H1 (cell line): ENCODE measurements at regions not wholly inside any gene's neighbourhood (a gene's known extent, or its start where the extent isn't known, plus 50 kb on each side); places are given as distances from the start of the nearest gene placed in this dataset.

Experiments used
- CHD2 ChIP-seq: IDR thresholded peaks from 2 replicates; pipeline ENCODE4 v1.6.1; 2012; ENCODE audit warnings: low read length, improper control_type of control experiment
- CREB1 ChIP-seq: IDR thresholded peaks from 2 replicates; pipeline ENCODE4 v1.6.1; 2012; ENCODE audit warnings: inconsistent platforms
- FOSL1 ChIP-seq: IDR thresholded peaks from 2 replicates; pipeline ENCODE4 v1.6.1; 2011; ENCODE audit warnings: mild to moderate bottlenecking, low read depth, low read length, moderate library complexity; ENCODE audit not compliant: insufficient read depth
- MAFK ChIP-seq: IDR thresholded peaks from 2 replicates; pipeline ENCODE4 v1.6.1; 2012; ENCODE audit warnings: low read depth, mild to moderate bottlenecking, improper control_type of control experiment, low read length
- PHF8 ChIP-seq: fragments of 200-600 bp; sonication (generic); conservative IDR thresholded peaks from 2 replicates; pipeline ENCODE4 v1.7.1; 2012; ENCODE audit warnings: low read depth, mild to moderate bottlenecking, inconsistent platforms, low read length, moderate library complexity
- SIN3A ChIP-seq, 2 experiments: IDR thresholded peaks in 1 of 2; conservative IDR thresholded peaks in 1 of 2; 2 replicates each; pipeline ENCODE4 v1.6.1; 2011 to 2012; ENCODE audit warnings: low read length in 2 of 2, improper control_type of control experiment in 1 of 2, low read depth in 1 of 2, mild to moderate bottlenecking in 1 of 2
- TF ChIP-seq, protein P1 (sequence below): IDR thresholded peaks from 2 replicates; pipeline ENCODE4 v1.6.1; 2012; ENCODE audit warnings: inconsistent platforms

DNA sequence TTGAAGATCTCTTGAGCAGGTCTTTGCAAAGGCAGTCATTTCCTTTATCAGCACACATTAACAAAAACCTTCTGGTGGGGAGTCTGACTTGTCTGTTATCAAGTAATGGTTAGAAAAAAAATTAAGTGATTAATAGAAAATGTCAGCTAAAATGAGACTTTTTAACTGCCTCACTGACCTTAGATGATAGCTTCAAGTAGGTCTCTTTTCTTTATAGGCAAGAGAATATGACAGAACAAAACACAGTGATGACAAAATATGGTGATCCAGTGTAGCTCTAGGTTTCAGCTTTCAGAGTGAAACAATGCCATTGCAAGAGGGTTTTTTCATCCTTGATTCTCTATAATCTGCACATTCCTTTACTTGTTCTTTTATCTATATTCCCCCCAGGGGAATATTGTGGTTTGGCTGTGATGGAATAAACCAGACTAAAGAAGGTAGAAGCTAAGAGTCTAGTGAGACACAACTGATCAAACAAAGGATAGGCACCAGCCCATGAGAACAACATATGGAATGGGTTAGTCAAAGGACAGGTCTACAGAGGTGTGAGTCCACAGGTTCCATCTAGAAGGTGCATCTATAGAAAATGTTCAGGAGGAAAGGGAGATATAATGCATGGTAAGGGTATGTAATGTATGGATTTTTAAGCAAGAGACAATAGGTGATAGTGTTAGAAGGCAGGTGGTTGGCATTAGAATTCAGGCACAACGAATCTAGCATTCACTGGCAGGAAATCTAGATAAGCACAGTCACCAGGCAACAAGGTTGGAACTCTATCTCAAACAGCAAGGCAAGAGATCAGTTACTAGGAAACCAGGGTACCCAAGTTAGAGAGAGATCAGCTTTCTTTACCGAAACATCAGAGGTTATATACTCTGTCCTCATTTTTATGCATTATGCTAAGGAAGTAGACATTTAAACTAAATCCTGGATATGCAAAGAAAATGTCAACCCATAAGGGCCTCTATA lies 228.9 kb upstream of the SMLR1 start (continued):
- TF ChIP-seq, protein P1, sequence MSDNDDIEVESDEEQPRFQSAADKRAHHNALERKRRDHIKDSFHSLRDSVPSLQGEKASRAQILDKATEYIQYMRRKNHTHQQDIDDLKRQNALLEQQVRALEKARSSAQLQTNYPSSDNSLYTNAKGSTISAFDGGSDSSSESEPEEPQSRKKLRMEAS, result no peak
- TF ChIP-seq SIN3A (conservative IDR thresholded peaks at IDR 0.05 in 1 of 2, IDR thresholded peaks at IDR 0.05 in 1 of 2; ENCODE audit: low read depth in 1 of 2, low read length in 2 of 2) (no peak), CHD2 (no peak), FOSL1 (no peak), CREB1 (no peak), PHF8 (no peak), MAFK (no peak)
- TF ChIP-seq, all 59 proteins: peak for 0
